GM12892 (cell line): ENCODE measurements at regions not wholly inside any gene's neighbourhood (a gene's known extent, or its start where the extent isn't known, plus 50 kb on each side); places are given as distances from the start of the nearest gene placed in this dataset.
"Not testable (repeated sequence)": the region's sequence is repeated elsewhere in the genome, so short reads cannot be mapped to it uniquely, and the experiment has no call there.

ENCODE experiments used
- DNase-seq: peaks from one replicate; pipeline ENCODE4 v3.0.0; 2011; ENCODE audit not compliant: insufficient read length
- FAIRE-seq: peaks from 2 replicates; lab custom pipeline; 2011; peaks lifted over from hg19 to GRCh38; lab: Jason Lieb, UNC
- POLR2A ChIP-seq: IDR thresholded peaks from 2 replicates; pipeline ENCODE4 v1.6.1; 2011; ENCODE audit warnings: low read depth, low read length, control low read depth
- POLR2AphosphoS5 ChIP-seq: IDR thresholded peaks from 2 replicates; pipeline ENCODE4 v1.6.1; 2011; ENCODE audit warnings: low read depth, low read length, control low read depth
- TAF1 ChIP-seq: IDR thresholded peaks from 2 replicates; pipeline ENCODE4 v1.6.1; 2011; ENCODE audit warnings: low read depth, mild to moderate bottlenecking, control low read depth, low read length, borderline replicate concordance

DNA sequence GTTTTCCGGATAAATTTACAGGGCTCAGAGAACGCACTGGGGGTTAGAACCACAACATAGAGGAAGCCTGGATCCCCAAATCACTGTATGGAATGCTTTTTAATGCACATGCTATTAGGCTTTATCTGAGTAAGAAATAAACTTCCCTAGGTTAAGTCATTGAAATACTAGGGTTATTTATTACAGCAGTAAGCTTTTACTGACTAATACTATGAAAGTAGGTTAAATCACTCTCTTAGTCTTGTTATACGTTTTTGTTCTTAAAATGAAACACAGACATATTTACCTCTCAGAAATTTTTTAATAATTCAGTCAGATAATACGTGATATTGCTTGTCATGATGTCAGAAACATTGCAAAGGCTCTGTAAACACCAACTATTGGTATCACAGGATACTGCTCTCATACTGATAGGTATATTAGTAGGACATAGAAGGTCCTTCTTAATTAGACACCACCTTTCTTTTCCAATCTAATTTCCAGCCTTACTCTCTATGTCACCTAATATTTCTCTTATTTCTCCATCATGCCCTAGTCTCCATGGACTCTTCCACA lies 162.7 kb upstream of the NYAP2 start:
- TF ChIP-seq POLR2A, result no peak
- TF ChIP-seq POLR2AphosphoS5, result no peak
- no peak for TF ChIP-seq TAF1
- FAIRE-seq (no peak), DNase-seq (no peak)

DNA sequence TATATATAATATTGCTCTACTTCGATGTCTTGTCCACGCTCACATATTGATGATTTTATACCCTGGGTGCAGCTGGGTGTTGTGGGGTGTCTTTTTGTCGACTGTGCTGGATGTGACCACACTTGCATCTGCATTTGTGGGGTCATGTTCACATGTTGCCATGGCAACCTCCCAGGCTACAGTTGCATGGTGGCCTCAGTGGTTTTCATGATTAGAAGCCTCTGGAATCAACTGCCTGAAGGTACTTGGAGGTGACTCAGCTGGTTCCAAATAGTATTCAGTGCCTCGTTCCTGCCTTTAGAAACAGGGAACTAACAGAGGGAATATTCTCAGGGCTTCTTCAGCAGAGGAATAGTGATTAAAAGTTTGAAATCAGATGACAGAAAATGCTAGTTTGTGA lies 166.3 kb upstream of the NYAP2 start:
- DNase-seq, result no peak
- no peak for TF ChIP-seq TAF1
- TF ChIP-seq POLR2A, result no peak
- FAIRE-seq, result no peak

DNA sequence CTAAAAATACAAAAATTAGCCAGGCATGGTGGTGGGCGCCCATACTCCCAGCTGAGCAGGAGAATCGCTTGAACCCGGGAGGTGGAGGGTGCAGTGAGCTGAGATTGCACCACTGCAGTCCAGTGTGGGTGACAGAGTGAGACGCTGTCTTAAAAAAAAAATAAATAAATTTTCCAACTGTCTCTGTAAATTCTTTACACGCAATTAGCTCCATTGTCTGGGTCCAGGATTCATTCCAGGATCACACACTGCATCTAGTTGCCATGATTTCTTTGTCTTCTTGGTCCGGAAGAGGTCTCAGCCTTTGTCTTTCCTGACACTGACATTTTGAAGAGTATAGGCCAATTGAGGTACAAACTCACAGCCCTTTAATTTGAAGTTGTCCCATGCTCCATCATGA lies 167.6 kb upstream of the NYAP2 start:
- no peak for FAIRE-seq
- TF ChIP-seq TAF1 (no peak), POLR2A (no peak), POLR2AphosphoS5 (no peak)

DNA sequence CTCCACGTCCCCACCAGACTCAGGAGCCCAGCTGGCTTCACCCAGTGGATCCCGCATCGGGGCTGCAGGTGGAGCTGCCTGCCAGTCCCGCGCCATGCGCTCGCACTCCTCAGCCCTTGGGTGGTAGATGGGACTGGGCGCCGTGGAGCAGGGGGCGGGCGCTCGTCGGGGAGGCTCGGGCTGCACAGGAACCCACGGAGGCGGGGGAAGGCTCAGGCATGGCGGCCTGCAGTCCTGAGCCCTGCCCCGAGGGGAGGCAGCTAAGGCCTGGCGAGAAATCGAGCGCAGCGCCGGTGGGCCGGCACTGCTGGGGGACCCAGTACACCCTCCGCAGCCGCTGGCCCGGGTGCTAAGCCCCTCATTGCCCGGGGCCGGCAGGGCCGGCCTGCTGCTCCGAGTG lies 170.2 kb upstream of the NYAP2 start:
- FAIRE-seq, DNase-seq: not testable (repeated sequence)

More for the DNA sequence above, 167.6 kb upstream of the NYAP2 start:
- no peak for DNase-seq

DNA sequence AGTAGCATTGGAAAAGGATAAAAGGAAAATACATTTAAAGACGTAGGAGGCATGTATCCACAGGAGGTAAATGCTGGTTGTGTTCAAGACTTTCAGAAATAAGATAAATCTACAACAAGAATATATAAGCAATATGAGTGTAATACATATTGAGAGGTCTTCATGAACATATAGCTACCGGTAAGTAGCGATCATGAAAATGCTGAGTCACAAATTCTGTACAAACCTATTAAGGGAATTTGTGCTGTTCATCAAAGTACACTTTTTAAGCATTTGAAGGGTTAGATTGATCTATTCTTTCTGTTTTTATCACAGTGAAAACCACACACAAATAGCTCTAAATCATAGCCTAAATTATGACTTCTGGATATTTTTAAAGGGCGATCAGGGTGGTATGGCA lies 173.1 kb upstream of the NYAP2 start:
- DNase-seq, result no peak
- no peak for FAIRE-seq
- TF ChIP-seq TAF1 (no peak), POLR2AphosphoS5 (no peak), POLR2A (no peak)

DNA sequence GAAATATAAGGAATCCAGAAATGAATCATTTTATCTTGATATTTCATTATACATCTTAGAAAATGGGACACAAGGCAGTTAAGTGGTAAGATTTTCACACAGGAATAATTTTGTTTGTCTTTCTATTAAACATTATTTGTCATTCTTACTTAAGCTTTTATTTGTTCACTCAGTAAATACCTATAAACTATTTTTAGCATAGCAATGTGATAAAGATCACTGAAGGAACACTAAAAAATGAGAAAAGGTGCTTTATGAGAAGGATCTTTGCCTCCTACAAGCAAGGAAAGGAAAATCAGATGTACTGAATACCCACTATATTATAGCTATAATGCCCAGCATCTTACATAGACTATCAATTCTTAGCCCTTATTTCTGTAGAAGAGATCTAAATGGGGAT lies 176.2 kb upstream of the NYAP2 start:
- TF ChIP-seq TAF1 (no peak), POLR2AphosphoS5 (no peak), POLR2A (no peak)
- no peak for FAIRE-seq
- DNase-seq, result no peak

DNA sequence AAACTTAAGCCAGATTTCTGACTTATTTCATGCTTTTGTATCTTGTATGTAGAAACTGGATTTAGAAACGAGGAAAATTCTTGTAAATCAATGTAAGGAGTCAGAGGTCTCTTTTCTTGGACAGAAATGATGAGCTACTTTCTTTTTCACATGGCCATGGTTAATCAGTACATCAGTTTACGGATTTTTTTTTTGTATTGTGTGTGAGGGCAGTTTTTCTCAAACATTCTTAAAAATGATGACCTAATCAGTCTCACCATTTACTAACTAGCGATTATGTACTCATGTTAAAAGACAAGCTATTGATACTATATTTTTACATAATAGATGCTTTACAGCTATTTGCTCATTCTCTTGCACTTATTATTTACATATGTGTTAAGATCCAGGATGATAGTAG lies 165.2 kb upstream of the DOCK10 start:
- TF ChIP-seq POLR2AphosphoS5, result no peak
- TF ChIP-seq POLR2A, result no peak
- TF ChIP-seq TAF1, result no peak
- FAIRE-seq, result no peak
- no peak for DNase-seq

DNA sequence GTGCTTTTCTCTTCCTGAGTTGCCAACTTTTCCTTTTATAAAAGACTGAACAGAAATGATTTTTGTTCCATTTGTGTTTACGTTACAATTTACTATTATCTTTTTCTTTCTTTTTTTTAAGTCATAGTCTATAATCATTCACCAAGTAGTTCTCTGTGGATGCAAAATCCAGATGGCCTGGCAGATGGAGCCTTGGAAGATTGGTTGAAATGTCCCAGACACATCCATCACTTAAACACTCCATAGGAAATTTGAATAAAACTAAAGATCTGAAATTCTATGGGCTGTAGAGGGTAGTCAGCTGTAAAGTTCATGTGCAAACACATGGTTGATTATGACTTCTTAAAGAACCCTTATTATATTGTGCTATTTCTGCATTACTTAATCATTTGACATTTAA lies 164.8 kb upstream of the DOCK10 start:
- TF ChIP-seq TAF1, result no peak
- TF ChIP-seq POLR2AphosphoS5, result no peak
- no peak for TF ChIP-seq POLR2A
- FAIRE-seq, result no peak
- no peak for DNase-seq

DNA sequence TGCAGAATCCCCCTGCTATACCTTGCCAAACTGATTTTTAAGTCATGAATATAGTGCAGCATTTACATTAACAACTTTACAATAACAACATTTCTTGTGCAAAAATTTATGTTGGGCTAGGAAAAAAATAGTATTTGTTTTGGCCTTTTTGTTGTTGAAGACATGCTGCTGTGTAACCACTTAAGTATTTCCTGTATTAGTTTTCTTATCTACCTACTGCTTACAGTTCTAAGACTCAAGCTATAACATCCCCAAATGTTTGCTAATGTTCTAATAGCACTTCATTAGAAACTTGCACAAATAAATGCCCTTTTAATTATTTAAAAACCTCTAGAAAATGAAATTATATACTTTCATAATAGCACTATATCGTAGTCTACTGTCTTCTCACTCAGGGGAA lies 154.3 kb upstream of the DOCK10 start:
- no peak for TF ChIP-seq POLR2A
- TF ChIP-seq POLR2AphosphoS5, result no peak
- no peak for TF ChIP-seq TAF1
- DNase-seq (no peak), FAIRE-seq (no peak)

DNA sequence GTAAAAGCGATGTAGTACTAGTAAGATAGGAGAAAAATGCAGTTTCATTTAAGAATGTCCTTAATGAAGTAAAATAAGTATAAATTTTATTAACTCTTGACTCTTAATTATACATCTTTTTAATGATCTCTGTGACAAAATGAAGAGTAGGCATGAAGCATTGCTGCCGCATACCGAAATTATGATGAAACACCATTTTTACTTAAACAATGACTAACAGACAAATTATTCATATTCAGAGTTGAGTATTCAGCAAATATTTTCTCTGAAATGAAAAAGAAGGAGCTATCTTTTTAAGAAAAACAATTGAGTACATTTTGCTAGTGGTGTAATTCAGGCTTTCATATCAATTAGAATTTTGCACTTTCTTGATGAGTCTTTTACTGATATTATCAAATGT lies 150.6 kb upstream of the DOCK10 start:
- no peak for FAIRE-seq
- no peak for DNase-seq
- no peak for TF ChIP-seq POLR2AphosphoS5
- TF ChIP-seq POLR2A, result no peak
- TF ChIP-seq TAF1, result no peak

DNA sequence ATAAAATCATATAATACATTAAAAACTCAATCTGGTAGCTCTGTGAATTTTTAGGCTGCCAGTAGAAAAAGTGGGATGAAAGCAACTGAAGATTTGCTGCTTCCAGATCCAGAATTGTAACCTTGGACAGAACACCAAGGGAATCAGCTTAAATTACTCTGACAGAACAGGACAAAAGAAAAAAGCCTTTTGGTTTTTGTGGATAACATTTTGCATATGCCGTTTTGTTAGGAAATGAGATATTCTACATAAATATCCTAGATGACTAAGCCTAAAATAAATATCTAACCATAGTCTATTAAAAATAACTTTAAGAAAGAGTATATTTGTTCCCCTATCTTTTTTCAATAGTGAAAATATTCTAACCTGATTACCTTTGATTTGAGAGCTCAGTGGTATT lies 148.7 kb upstream of the DOCK10 start:
- TF ChIP-seq POLR2AphosphoS5 (no peak), TAF1 (no peak), POLR2A (no peak)
- no peak for DNase-seq
- no peak for FAIRE-seq

DNA sequence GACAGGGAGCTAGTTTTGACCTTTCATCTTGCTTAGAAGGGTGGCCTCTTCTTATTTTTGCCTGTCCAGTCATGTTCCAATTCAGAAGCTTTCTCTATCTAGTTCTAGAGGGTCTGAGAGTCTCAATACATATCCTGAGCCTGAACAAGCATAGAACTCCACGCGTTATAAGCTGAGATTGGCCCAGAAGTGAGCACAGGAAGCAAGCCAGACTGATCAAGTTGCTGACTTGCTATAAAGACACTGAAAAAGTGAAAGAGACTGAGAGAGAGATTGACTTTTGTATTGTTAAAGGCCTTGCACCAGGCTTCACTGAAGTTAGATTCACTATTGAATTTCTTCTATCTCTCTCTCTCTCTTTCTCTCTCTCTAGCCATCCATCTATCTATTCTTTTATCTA lies 142.7 kb upstream of the DOCK10 start:
- TF ChIP-seq POLR2A (no peak), POLR2AphosphoS5 (no peak), TAF1 (no peak)
- DNase-seq (no peak), FAIRE-seq (no peak)

DNA sequence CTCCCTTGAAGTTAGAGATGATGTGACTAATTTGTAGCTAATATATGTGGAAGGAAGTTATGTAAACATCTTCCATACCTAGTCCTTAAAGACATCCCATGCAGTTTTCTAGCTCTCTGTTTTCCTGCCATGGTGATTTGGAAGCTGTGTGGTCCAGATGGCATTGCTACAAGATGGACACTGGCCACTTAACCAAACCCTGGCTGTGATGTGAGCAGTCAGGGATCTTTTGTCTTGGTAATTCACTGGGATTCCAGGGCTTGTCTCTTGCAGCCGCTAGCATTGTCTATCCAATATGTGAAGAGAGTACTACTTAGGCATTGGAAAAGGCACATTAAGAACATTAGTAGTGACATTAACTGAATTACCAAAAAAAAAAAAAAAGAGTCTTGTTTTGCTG lies 139.9 kb upstream of the DOCK10 start:
- TF ChIP-seq TAF1 (no peak), POLR2A (no peak), POLR2AphosphoS5 (no peak)
- FAIRE-seq (no peak), DNase-seq (no peak)

DNA sequence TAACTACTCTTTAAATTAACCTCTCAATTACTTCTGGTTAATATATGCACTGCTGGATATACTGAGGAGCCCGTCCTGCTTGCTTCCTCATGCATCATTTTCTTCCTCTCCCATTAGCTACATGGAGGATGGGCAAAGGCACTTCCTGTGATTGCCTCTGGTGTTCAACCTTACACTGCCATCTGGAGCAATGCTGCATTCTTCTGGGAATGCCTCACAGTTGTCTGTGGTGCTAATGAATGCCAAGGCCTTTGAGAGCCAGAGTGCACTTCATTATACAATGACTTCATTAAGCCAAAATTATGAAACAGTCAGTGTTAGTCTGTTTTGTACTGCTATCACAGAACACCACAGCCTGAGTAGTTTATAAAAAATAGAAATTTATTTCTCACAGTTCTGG lies 134.8 kb upstream of the DOCK10 start:
- no peak for FAIRE-seq
- no peak for DNase-seq
- TF ChIP-seq POLR2A (no peak), TAF1 (no peak), POLR2AphosphoS5 (no peak)

DNA sequence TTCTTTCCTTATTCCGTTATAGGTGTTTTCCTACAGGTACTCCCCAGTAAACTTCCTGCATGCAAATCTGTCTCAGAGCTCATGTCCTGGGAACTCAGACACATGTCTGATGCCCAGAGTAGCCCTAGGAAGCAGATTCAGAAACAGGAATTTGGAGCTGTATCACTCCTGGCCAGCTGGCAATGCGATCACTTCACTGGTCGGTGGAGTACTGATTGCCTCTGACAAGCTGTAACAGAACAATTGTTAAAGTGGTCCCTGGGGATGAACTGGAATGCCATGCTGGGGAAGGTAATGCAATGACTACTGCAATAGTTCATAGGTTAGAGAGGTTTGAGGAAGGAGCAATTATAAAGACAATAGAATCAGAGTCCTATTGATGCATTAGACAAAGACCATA lies 131.6 kb upstream of the DOCK10 start:
- no peak for FAIRE-seq
- DNase-seq, result no peak
- TF ChIP-seq POLR2AphosphoS5 (no peak), TAF1 (no peak), POLR2A (no peak)
